SK-N-SH (cell line): ENCODE measurements at regions not wholly inside any gene's neighbourhood (a gene's known extent, or its start where the extent isn't known, plus 50 kb on each side); places are given as distances from the start of the nearest gene placed in this dataset.

Experiments used
- CTCF ChIA-PET: fragments of 300-600, 350-600 bp; formaldehyde crosslinking; extraction: SDS; loops from one replicate; lab custom pipeline; 2021; lab: Yijun Ruan, JAX
- POLR2A ChIA-PET: fragments of 350-600 bp; sonication (Branson Sonifier 250); formaldehyde crosslinking; extraction: SDS; loops from one replicate; lab custom pipeline; 2020; ENCODE audit warnings: antibody characterized with exemption, inconsistent platforms; lab: Yijun Ruan, JAX
- DNase-seq: peaks from one replicate; pipeline ENCODE4 v3.0.0; 2012
- H2AFZ ChIP-seq: fragments of 200-600 bp; sonication (generic); 2 replicates; pipeline ENCODE4 v1.8.1; 2016; ENCODE audit warnings: antibody characterized with exemption, mild to moderate bottlenecking, low read depth
- H3F3A ChIP-seq: fragments of 200-600 bp; sonication (generic); replicated peaks from 2 replicates; pipeline ENCODE3; 2016; ENCODE audit warnings: antibody characterized with exemption, mild to moderate bottlenecking; ENCODE audit not compliant: insufficient read depth
- H3K27ac ChIP-seq, 2 experiments: fragments of 200-500 bp in 1 of 2; fragments of 200-600 bp in 1 of 2; sonication (Bioruptor generic) in 1 of 2; sonication (generic), shearing (Covaris generic) in 1 of 2; 2 replicates each; pipeline versions ENCODE4 v1.5.1 to v1.6.1; 2014 to 2016; ENCODE audit warnings: low read depth in 2 of 2, inconsistent platforms in 1 of 2, low read length in 1 of 2, mild to moderate bottlenecking in 1 of 2, mixed read lengths in 1 of 2
- H3K27me3 ChIP-seq: fragments of 200-600 bp; sonication (generic), shearing (Covaris generic); 2 replicates; pipeline ENCODE4 v1.6.1; 2016; ENCODE audit warnings: mixed run types; ENCODE audit not compliant: insufficient read depth
- H3K36me3 ChIP-seq, 2 experiments: fragments of 200-500 bp in 1 of 2; fragments of 200-600 bp in 1 of 2; sonication (Bioruptor generic) in 1 of 2; sonication (generic) in 1 of 2; replicated peaks in 1 of 2; 2 replicates each; pipeline versions ENCODE3 to v1.5.1; 2014 to 2016; ENCODE audit warnings: low read length in 1 of 2, mild to moderate bottlenecking in 1 of 2; ENCODE audit not compliant: insufficient read depth in 2 of 2, control insufficient read depth in 1 of 2
- H3K4me1 ChIP-seq, 2 experiments: fragments of 200-500 bp in 1 of 2; fragments of 200-600 bp in 1 of 2; sonication (Bioruptor generic) in 1 of 2; sonication (generic), shearing (Covaris generic) in 1 of 2; 2 replicates each; pipeline versions ENCODE4 v1.5.1 to v1.6.1; 2014 to 2016; ENCODE audit warnings: low read depth in 1 of 2, low read length in 1 of 2, mixed run types in 1 of 2; ENCODE audit not compliant: insufficient read depth in 2 of 2, control insufficient read depth in 1 of 2
- H3K4me2 ChIP-seq: fragments of 200-600 bp; sonication (generic), shearing (Covaris generic); 2 replicates; pipeline ENCODE4 v1.6.1; 2017; ENCODE audit warnings: mixed run types
- H3K4me3 ChIP-seq, 2 experiments: fragments of 200-500 bp in 1 of 2; fragments of 200-600 bp in 1 of 2; sonication (Bioruptor generic) in 1 of 2; sonication (generic), shearing (Covaris generic) in 1 of 2; 2 replicates each; pipeline versions ENCODE4 v1.5.1 to v1.8.1; 2014 to 2016; ENCODE audit warnings: low read depth in 2 of 2, inconsistent platforms in 1 of 2, low read length in 1 of 2, mild to moderate bottlenecking in 1 of 2, mixed read lengths in 1 of 2, moderate library complexity in 1 of 2
- H3K79me2 ChIP-seq: fragments of 200-600 bp; sonication (generic); 2 replicates; pipeline ENCODE4 v1.8.1; 2017; ENCODE audit warnings: mild to moderate bottlenecking; ENCODE audit not compliant: insufficient read depth
- H3K9ac ChIP-seq: fragments of 200-600 bp; sonication (generic); 2 replicates; pipeline ENCODE4 v1.6.1; 2017; ENCODE audit warnings: mixed run types
- H3K9me2 ChIP-seq: fragments of 200-600 bp; sonication (generic); 2 replicates; pipeline ENCODE4 v1.6.1; 2017; ENCODE audit warnings: mixed run types
- H3K9me3 ChIP-seq: fragments of 200-600 bp; sonication (generic); 2 replicates; pipeline ENCODE4 v1.6.1; 2017; ENCODE audit warnings: mixed run types, mild to moderate bottlenecking, moderate library complexity
- H4K20me1 ChIP-seq: fragments of 200-600 bp; sonication (generic); 2 replicates; pipeline ENCODE4 v1.6.1; 2017; ENCODE audit warnings: mild to moderate bottlenecking, mixed run types; ENCODE audit not compliant: insufficient read depth
- EP300 ChIP-seq, 2 experiments: IDR thresholded peaks; 2 replicates each; pipeline versions ENCODE4 v1.4.0 to v1.6.1; 2012; ENCODE audit warnings: borderline replicate concordance in 1 of 2, low read depth in 1 of 2, low read length in 1 of 2
- FOXJ3 ChIP-seq: sonication (generic); formaldehyde crosslinking; IDR thresholded peaks from 2 replicates; pipeline ENCODE4 v1.5.1; 2020; ENCODE audit warnings: mild to moderate bottlenecking, missing genetic modification reagents
- GABPA ChIP-seq: IDR thresholded peaks from 2 replicates; pipeline ENCODE4 v1.4.0; 2012; ENCODE audit warnings: low read depth, mild to moderate bottlenecking
- GATA2 ChIP-seq: sonication (generic); formaldehyde crosslinking; IDR thresholded peaks from 2 replicates; pipeline ENCODE4 v1.5.0; 2020; ENCODE audit warnings: mild to moderate bottlenecking, missing genetic modification reagents
- JUND ChIP-seq: IDR thresholded peaks from 2 replicates; pipeline ENCODE4 v1.4.0; 2012
- MXI1 ChIP-seq: IDR thresholded peaks from 2 replicates; pipeline ENCODE4 v1.6.1; 2012; ENCODE audit warnings: mild to moderate bottlenecking, low read depth, low read length, improper control_type of control experiment
- RCOR1 ChIP-seq: fragments of 150-350 bp; IDR thresholded peaks from 2 replicates; pipeline ENCODE4 v1.6.1; 2017; ENCODE audit warnings: antibody characterized with exemption, low read length
- RXRA ChIP-seq: IDR thresholded peaks from 2 replicates; pipeline ENCODE4 v1.4.0; 2012; ENCODE audit warnings: low read depth, mild to moderate bottlenecking, borderline replicate concordance
- SMC3 ChIP-seq: IDR thresholded peaks from 2 replicates; pipeline ENCODE4 v1.6.1; 2012; ENCODE audit warnings: low read depth, low read length, improper control_type of control experiment
- TCF12 ChIP-seq: IDR thresholded peaks from 2 replicates; pipeline ENCODE4 v1.4.0; 2012
- TEAD4 ChIP-seq: IDR thresholded peaks from 2 replicates; pipeline ENCODE4 v1.4.0; 2012; ENCODE audit warnings: mild to moderate bottlenecking, borderline replicate concordance; ENCODE audit not compliant: insufficient read depth
- YY1 ChIP-seq: IDR thresholded peaks from 2 replicates; pipeline ENCODE4 v1.4.0; 2012; ENCODE audit warnings: low read depth, mild to moderate bottlenecking
- WGBS: methylation state at CpG from one replicate; pipeline ENCODE4 v1.1.6; 2017; ENCODE audit warnings: low lambda C conversion rate; 5-methylcytosine and 5-hydroxymethylcytosine counted together
- TF ChIP-seq, protein P1 (sequence below): fragments of 150-350 bp; IDR thresholded peaks from 2 replicates; pipeline ENCODE4 v1.6.1; 2016; ENCODE audit warnings: mild to moderate bottlenecking, low read depth, low read length
- TF ChIP-seq, protein P2 (sequence below): IDR thresholded peaks from 2 replicates; pipeline ENCODE4 v1.4.0; 2012; ENCODE audit warnings: low read depth, borderline replicate concordance

DNA sequence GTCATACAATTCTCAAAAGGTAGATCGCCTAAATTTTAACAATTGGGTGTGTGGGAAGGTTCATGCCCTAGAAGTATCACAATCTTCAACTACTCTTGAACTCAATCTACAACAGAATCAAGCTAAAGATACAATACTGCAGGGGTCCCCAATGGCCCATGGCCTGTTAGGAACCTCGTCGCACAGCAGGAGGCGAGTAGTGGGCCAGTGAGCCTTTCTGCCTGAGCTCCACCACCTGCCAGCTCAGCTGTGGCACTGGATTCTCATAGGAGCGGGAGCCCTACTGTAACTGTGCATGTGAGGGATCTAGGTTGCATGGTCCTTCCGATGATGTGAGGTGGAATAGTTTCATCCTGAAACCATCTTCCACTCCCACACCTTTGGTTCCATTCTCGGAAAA, 230.6 kb downstream of the KLF12 start:
- POLR2A ChIA-PET, result no interaction called here
- H3K27ac ChIP-seq, result peak overlapping the region in 1 of 2 experiments; percentile 78; a peak in 2 of 4 replicates
- CTCF ChIA-PET, result interaction anchor here (1.0 to 1.1 kb wide), 2 partner anchors 9 to 1354 kb away, joined by 3 to 4 read pairs; no protein-coding TSS in a partner anchor
- H3K4me3 ChIP-seq, result no peak overlapping the region
- H2AFZ ChIP-seq, result no peak overlapping the region
- H3K36me3 ChIP-seq, result no peaks in the 10 kb centered on the region
- no peaks in the 10 kb centered on the region for H3K9me3 ChIP-seq
- H3F3A ChIP-seq, result no peaks in the 10 kb centered on the region
- no peaks in the 10 kb centered on the region for H3K27me3 ChIP-seq
- no peak for DNase-seq
- H3K79me2 ChIP-seq, result no peaks in the 10 kb centered on the region; the same call in 1 of the 2 replicates
- no peak overlapping the region for H3K9ac ChIP-seq
- TF ChIP-seq, protein P1, sequence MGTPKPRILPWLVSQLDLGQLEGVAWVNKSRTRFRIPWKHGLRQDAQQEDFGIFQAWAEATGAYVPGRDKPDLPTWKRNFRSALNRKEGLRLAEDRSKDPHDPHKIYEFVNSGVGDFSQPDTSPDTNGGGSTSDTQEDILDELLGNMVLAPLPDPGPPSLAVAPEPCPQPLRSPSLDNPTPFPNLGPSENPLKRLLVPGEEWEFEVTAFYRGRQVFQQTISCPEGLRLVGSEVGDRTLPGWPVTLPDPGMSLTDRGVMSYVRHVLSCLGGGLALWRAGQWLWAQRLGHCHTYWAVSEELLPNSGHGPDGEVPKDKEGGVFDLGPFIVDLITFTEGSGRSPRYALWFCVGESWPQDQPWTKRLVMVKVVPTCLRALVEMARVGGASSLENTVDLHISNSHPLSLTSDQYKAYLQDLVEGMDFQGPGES, result no peak
- TF ChIP-seq SMC3 (no peak), MXI1 (no peak), RXRA (no peak), GABPA (no peak), YY1 (no peak), TEAD4 (no peak), RCOR1 (no peak), GATA2 (CRISPR knock-in tag) (no peak)
- TF ChIP-seq, protein P2, sequence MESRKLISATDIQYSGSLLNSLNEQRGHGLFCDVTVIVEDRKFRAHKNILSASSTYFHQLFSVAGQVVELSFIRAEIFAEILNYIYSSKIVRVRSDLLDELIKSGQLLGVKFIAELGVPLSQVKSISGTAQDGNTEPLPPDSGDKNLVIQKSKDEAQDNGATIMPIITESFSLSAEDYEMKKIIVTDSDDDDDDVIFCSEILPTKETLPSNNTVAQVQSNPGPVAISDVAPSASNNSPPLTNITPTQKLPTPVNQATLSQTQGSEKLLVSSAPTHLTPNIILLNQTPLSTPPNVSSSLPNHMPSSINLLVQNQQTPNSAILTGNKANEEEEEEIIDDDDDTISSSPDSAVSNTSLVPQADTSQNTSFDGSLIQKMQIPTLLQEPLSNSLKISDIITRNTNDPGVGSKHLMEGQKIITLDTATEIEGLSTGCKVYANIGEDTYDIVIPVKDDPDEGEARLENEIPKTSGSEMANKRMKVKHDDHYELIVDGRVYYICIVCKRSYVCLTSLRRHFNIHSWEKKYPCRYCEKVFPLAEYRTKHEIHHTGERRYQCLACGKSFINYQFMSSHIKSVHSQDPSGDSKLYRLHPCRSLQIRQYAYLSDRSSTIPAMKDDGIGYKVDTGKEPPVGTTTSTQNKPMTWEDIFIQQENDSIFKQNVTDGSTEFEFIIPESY, result no peak
- H3K9me2 ChIP-seq, result no peaks in the 10 kb centered on the region
- no peak overlapping the region for H3K4me2 ChIP-seq
- peaks cover 6 to 28% of the 10 kb centered on the region in 2 experiments; a peak in 3 of 4 replicates for H3K4me1 ChIP-seq
- no peaks in the 10 kb centered on the region for H4K20me1 ChIP-seq
- 94% methylated on average over 6 of the region's 7 CpGs for WGBS

DNA sequence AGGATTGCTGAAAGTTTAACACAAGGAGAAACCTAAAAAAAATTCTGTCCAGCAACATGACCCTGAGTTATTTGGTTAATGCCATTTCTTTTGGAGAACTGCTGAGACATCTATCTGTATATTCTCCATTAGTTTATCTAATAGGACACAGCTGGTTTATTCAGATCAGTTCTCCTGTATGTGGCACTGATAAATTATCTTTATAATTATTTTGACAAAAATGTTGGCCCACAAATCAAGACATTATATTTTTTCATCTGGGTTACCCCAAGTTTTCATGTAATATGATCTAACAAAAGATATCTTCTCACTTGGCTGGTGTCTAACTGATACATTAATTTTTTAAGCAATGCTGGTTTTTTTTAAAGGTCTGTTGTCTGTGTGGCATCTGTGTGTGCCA, 231.4 kb downstream of the KLF12 start:
- Histone ChIP-seq H3K9me3 (no peaks in the 10 kb centered on the region), H3K27me3 (no peaks in the 10 kb centered on the region), H2AFZ (no peak overlapping the region), H3K79me2 (no peaks in the 10 kb centered on the region; the same call in 1 of the 2 replicates), H3K9me2 (no peaks in the 10 kb centered on the region), H3K36me3 (no peaks in the 10 kb centered on the region), H3K9ac (no peak overlapping the region), H4K20me1 (no peaks in the 10 kb centered on the region), H3F3A (no peaks in the 10 kb centered on the region), H3K4me3 (no peak overlapping the region), H3K4me1 (peaks cover 6 to 35% of the 10 kb centered on the region in 2 experiments; a peak in 3 of 4 replicates), H3K4me2 (no peak overlapping the region), H3K27ac (peak overlapping the region in 1 of 2 experiments; percentile 78; a peak in 2 of 4 replicates)
- peak; percentile 15 for DNase-seq
- CTCF ChIA-PET, result no interaction called here
- TF ChIP-seq GATA2 (CRISPR knock-in tag) (peak; percentile 26; the same call in 1 of the 2 replicates), EP300 (IDR thresholded peaks at IDR 0.05; ENCODE audit: borderline replicate concordance in 1 of 2, low read depth in 1 of 2, low read length in 1 of 2) (peak in 1 of 2 experiments; percentile 81; a peak in 2 of 4 replicates), JUND (no peak), FOXJ3 (CRISPR knock-in tag) (0 out of 2 replicates have a peak, but pooled peaks have one; percentile 28), TCF12 (0 out of 2 replicates have a peak, but pooled peaks have one; percentile 6)
- POLR2A ChIA-PET, result no interaction called here
